HG03354 (cell line): ENCODE measurements at regions not wholly inside any gene's neighbourhood (a gene's known extent, or its start where the extent isn't known, plus 50 kb on each side); places are given as distances from the start of the nearest gene placed in this dataset.
"Not testable (repeated sequence)": the region's sequence is repeated elsewhere in the genome, so short reads cannot be mapped to it uniquely, and the experiment has no call there.

ENCODE experiments used
- ATAC-seq: cut with Tn5 transposase; IDR thresholded peaks from one replicate; pipeline ENCODE4 v1.9.1; 2021; ENCODE audit warnings: mild to moderate bottlenecking; ENCODE audit not compliant: unreplicated experiment, poor library complexity, severe bottlenecking

DNA sequence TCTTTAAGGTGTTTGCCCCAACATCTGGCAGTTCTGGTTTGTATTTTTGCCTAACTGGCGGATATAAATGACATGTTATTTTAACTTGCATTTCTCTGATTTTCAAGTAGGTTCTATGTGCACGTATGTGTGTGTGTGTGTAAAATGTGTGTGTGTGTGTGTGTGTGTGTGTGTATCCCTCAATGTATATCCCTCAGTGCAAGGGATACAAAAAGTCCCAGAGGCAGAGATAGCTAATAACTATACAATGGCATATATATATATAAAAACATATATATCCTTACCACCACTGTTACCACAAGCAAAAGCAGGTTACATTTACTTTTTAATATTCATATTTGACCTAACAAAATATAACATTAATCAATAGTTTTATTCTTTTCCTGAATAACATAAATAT lies 95.0 kb upstream of the NR5A2 start:
- no peak for ATAC-seq

DNA sequence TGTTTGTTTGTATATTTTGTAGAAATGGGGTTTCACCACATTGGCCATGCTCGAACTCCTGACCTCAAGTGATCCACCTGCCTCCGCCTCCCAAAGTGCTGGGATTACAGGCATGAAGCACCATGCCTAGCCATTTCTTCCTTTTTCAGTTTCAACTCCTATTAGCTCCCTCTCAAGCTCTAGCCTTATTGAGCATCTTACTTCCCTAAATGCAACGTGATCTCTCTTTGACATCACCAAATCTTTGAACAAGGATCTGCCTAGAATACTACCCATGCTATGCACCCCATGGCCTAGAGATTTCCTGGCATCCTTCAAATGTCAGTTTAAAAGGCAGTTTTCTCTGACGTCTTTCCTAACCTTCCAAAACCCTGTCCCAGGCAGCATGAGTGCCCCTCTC lies 91.1 kb upstream of the NR5A2 start:
- no peak for ATAC-seq

DNA sequence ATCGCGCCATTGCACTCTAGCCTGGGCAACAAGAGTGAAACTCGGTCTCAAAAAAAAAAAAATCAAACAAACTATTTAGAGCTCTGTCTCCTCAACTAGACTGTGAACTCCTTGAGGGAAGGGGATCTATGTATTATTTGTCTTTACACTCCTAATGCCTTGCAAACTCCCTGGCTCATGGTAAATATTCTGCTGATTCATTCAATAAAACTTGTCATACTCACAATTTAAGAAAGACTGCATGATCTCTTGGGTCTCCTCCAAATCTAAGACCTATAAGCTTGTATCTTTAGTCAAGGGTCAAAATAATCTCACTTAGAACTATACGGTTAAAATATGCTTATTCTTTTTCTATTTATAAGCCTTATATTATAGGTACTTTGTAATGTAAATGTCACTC lies 90.3 kb upstream of the NR5A2 start:
- ATAC-seq = no peak

DNA sequence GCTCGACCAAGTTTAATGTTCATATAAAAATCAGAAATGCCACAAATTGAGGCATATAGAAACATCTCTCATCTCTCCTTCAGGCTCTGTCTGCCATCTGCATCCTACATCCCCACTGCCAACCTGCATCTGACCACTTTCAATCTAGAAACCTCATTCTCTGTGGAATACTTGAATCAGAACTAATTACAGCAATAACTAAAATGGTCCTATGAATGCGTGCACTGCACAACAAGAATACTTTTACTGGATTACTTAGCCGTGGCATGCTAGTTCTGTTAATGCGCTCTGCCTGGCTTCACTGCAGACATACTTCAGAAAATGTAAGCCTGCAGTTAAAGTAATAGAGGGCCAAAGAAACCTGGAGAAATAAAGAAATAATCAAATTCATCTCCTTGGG lies 89.8 kb upstream of the NR5A2 start:
- no peak for ATAC-seq

DNA sequence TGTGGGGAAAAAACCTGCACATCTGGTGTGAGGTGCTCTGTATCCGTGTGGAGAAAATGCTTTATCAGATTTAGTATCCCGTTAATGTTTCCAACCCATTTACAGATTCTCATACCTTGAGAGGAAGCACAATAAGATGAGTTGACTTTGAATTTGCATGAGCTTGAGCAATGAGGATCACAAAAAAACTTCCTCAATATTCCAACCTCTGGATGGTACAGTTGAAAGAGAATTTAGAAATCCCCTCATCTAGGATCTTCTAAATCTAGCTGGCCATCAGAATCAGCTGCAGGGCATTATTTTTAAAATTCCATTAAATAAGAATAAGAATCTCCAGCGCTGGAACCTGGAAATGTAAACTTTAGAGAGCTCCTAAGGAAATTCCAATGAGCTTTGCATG lies 82.5 kb upstream of the NR5A2 start:
- ATAC-seq = no peak

DNA sequence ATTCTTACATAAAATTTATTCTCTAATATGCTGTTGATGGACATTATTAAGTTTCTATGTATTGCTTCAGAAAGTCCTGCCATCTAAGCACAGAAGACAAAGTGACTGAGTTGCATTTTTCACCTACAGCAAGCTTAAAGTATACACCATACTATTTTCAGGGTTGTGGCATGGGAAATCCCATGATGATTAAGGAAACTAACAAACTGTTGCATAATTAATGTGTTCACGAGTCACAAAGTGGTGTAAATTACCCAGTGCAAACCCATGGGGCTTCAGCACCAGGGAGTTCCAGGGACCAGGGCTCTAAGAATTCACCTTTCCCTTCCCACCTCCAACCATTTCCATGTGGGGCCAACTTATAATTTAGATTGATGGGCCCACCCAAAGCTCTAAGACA lies 81.9 kb upstream of the NR5A2 start:
- ATAC-seq = no peak

DNA sequence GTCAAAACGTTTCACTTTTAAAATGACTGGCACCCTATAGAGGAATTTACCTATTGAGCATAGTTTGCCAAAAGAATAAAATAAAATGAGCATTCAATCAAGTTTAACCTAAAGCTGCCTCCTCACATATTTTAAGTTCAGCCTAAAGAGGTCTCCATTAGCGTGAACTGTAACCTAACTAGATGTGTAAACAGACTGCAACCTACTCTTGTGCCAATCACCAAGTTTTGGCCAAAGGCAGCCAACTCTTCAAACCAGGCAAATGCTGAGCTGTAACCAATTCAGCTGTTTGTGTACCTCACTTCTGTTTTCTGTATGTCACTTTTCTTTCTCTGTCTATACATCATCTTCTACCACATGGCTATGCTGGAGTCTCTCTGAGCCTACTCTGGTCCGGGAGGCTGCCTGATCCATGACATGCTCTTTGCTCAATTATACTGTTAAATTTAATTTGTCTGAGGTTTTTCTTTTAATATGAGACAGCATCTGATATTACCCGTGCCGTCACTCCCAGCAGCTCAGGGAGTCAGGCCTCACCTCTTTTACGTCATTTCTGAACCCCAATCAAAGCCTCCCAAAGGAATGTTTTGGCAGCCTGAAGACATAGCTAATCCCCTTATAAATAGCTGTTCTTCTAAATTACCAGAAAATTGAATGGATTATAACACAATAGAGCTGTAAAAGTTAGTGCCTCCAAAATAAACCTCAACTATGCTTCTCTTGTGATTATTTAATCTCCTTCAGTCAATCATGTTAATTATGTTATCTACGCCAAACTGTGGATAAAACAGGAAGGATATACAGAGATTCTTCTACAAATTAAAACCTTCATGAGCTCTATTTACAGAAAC lies 81.0 kb upstream of the NR5A2 start:
- no peak for ATAC-seq

DNA sequence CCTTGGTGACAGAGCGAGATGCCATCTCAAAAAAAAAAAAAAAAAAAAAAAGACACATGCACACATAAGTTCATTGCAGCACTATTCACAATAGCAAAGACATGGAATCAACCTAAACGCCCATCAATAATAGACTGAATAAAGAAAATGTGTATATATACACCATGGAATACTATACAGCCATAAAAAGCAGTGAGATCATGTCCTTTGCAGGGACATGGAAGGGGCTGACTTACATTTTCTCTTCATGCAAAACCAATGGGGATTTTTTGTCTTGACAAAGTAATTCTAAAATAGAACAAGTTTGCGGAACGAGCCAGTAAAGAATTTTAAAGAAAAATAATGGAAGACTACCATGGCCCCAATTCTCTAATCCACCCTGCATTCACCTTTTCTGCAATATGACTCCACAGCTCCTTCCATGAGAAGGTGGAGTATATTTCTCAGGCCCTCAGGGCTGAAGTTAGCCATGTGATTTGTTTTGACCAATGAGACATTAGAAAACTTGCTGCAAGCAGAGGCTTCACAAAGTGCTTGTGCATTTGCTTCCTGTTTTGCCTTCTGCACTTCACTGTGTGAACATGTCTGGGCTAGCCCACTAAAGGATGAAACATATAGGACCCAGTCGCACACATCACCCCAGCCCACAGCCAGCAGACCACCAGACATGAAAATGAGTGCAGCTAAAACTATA lies 78.8 kb upstream of the NR5A2 start:
- no peak for ATAC-seq

DNA sequence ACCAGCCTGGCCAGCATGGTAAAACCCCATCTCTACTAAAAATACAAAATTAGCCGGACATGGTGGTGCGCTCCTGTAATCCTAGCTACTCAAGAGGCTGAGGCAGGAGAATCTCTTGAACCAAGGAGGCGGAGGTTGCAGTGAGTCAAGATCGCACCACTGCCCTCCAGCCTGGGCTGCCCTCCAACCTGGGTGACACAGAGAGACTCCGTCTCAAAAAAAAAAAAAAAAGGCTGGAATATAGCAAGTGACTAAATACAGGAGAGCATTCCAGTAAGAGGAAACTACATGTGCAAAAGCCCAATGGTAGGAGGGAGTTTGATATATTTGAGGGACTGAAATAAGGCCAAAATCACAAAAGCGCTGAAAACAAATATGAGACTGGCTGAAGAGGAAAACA lies 76.5 kb upstream of the NR5A2 start:
- not testable (repeated sequence) for ATAC-seq

DNA sequence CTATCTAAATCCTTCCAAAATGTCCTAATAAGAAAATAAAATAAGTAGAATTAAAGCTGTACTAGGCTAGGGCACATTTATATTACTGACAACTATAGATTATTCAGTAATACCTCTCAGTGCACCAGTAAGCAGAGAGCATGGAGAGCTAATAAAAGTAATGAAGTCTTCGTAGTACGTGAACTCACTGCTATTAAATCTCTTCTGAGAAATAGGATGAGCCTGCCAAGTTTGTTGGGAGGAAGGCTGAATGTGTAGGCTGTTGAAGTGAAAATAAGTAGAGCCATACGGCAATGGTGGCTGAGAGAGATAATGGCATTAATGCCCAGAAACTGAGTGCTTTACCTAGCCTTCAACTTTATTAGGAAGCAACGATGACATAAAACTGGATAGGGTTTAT lies 73.9 kb upstream of the NR5A2 start:
- ATAC-seq = no peak

DNA sequence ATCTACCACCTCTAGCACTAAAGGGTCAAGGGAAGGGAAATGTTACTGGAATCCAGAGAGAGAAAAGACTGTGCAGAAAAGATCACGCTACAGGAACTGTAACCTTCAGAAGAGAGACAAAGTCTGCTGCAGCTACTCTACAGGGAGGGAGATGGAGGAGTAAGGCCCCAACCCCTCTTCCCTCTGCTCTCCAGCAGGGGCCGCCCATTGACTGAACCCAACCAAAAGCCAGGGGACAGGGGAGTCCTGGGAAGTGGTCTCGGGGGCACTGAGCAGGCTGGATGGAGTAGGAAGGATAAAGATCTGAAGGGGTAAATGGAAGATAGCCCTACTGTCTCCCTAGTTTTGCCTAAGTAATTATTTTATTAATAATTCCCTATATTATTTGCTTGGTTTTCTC lies 72.8 kb upstream of the NR5A2 start:
- no peak for ATAC-seq

DNA sequence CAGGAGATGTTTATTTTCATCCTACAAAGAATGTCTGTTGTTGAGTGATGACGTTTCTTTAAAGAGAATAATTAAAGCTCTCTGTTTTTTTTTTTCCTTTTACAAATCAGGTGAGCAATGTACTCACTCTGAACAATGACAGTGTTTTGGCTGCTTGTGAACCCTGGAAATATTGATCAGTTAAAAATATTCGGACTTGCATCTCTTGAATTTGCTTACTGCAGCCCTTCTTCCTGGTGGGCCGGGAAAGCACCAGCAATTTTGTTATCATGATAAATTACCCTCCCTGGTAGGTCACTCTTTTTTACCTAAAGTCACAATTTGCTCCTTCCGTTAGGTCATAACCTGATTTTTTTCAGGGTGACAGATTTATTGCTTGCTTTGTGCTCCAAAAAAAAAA lies 72.3 kb upstream of the NR5A2 start:
- no peak for ATAC-seq

DNA sequence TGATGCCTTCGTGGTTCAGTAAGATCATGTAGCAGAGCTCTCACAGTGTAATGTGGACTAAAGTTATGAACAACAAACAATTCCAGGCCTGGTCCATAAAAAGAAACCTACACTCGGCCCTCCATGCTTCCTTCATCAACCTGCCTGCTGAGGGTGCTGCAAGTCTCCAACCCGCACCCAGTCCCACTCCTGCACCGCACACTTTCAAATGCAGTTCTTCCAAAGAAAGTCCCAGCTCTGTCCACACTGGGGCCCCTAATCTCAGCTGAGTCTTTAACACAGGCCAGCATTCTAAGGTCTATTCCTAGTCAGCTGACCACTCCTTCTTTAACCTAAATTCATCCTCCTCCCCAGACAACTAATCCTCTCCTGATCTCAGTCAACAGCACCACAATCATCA lies 71.5 kb upstream of the NR5A2 start:
- ATAC-seq = no peak

DNA sequence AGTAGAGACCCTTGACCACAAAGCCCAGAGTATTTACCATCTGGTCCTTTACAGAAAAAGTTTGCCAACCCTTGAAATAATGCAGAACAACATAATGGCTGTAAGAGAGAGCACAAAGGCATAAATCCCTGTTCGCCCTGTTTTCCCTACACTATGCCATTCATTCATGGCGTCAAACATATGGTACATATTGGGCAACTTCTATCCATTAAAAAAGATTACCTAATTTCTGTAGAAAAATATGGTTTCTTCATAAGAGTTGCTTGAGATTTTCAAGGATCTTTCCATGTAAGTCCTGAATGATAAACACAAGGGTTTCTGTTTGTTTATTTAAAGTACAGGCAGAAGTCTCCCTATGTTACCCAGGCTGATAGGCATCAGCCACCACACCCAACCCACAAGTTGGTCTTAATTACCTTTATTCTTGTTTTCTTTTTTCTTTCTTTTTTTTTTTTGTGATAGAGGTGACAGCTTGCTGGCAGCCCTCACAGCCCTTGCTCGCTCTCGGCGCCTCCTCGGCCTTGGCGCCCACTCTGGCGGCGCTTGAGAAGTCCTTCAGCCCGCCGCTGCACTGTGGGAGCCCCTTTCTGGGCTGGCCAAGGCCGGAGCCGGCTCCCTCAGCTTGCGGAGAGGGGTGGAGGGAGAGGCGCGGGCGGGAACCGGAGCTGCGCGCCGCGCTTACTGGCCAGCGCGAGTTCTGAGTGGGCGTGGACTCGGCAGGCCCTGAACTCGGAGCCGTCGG lies 68.3 kb upstream of the NR5A2 start:
- ATAC-seq = no peak

DNA sequence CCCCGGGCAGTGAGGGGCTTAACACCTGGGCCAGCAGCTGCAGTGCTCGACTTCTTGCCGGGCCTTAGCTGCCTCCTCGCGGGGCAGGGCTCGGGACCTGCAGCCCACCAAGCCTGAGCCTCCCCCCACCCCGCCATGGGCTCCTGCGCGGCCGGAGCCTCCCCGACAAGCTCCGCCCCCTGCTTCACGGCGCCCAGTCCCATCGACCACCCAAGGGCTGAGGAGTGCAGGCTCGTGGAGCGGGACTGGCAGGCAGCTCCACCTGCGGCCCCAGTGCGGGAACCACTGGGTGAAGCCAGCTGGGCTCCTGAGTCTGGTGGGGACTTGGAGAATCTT lies 67.8 kb upstream of the NR5A2 start:
- no peak for ATAC-seq

DNA sequence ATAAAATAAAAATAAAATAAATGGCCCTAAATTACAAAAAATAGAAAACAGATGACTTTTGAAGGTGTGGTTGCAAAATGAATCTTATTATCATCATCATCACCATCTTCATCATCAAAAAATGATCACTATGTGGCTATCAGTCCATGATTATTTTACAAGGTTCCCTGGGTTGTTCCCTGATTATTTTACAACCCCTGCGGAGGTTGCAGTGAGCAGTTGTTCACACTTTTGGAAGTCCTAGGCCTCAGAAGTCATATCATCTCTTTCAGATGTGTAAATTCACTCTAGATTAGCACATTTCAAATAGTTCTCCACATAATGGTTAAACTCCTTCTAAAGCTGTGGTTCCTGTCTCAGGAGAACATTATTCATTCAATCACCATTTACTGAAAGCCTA lies 57.4 kb upstream of the NR5A2 start:
- no peak for ATAC-seq

DNA sequence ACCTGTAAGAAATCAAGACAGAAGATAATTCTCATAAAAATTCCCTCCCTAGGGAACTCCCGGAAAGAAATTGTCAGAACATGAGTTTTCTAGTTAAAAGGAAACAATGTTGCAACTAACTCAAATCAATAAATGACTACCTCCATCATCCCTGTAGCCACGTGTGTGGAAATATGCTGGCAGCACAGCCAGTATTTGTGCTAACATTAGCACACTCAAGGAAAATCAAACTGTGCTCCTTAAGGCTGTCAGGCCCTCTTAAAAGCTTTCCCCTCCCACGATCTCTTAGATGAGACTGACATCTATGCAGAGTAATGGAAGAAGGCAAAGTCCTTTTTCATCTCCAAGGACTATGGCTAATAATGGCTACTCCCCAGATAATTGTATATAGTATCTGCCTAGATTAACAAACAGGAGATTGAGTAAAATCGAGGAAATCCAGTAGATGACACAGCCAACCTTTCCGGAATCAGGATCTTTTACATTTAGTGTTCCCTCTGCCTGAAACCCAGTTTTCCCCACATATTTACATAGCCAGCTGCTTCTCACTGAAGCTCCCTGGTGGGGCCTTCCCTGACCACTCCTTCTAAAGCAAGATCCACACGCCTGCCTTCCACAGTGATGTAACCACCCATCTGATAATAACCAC lies 50.9 kb upstream of the NR5A2 start:
- no peak for ATAC-seq
